Loucy (cell line): ENCODE measurements at regions not wholly inside any gene's neighbourhood (a gene's known extent, or its start where the extent isn't known, plus 50 kb on each side); places are given as distances from the start of the nearest gene placed in this dataset.

Source experiments
- H2AFZ ChIP-seq: fragments of 200-600 bp; sonication (generic); 2 replicates; pipeline ENCODE4 v1.6.0; 2016; ENCODE audit warnings: antibody characterized with exemption, mild to moderate bottlenecking, low read length, moderate library complexity
- H3F3A ChIP-seq: fragments of 200-600 bp; 2 replicates; pipeline ENCODE4 v1.6.0; 2016; ENCODE audit warnings: antibody characterized with exemption, low read depth, mild to moderate bottlenecking
- H3K27me3 ChIP-seq: fragments of 200-600 bp; sonication (generic); 2 replicates; pipeline ENCODE4 v1.6.1; 2014; ENCODE audit warnings: low read length, mild to moderate bottlenecking; ENCODE audit not compliant: insufficient read depth, poor library complexity, severe bottlenecking
- H3K36me3 ChIP-seq: fragments of 200-600 bp; sonication (generic); 2 replicates; pipeline ENCODE4 v1.6.1; 2016; ENCODE audit warnings: low read length; ENCODE audit not compliant: insufficient read depth
- H3K4me1 ChIP-seq: fragments of 200-600 bp; sonication (generic); 2 replicates; pipeline ENCODE4 v1.5.1; 2014; ENCODE audit warnings: low read length, mild to moderate bottlenecking; ENCODE audit not compliant: insufficient read depth, poor library complexity, severe bottlenecking
- H3K4me2 ChIP-seq: fragments of 200-600 bp; sonication (generic); 2 replicates; pipeline ENCODE4 v1.6.0; 2014; ENCODE audit warnings: antibody characterized with exemption, low read length, low read depth, mild to moderate bottlenecking; ENCODE audit not compliant: poor library complexity, severe bottlenecking
- H3K4me3 ChIP-seq: fragments of 200-600 bp; sonication (generic); 2 replicates; pipeline ENCODE4 v1.5.1; 2014; ENCODE audit warnings: low read length, mild to moderate bottlenecking, mixed read lengths; ENCODE audit not compliant: poor library complexity, severe bottlenecking
- H3K79me2 ChIP-seq: fragments of 200-600 bp; sonication (generic); 2 replicates; pipeline ENCODE4 v1.6.1; 2014; ENCODE audit warnings: low read length; ENCODE audit not compliant: insufficient read depth
- H3K9ac ChIP-seq: fragments of 200-600 bp; sonication (generic); 2 replicates; pipeline ENCODE4 v1.6.0; 2014; ENCODE audit warnings: mild to moderate bottlenecking, low read depth, low read length, moderate library complexity; ENCODE audit not compliant: poor library complexity, severe bottlenecking
- H3K9me2 ChIP-seq: fragments of 200-600 bp; sonication (generic); replicated peaks from 2 replicates; pipeline ENCODE4 v1.6.1; 2016; ENCODE audit warnings: low read depth, low read length, mixed read lengths
- H3K9me3 ChIP-seq: fragments of 200-600 bp; sonication (generic); 2 replicates; pipeline ENCODE4 v1.6.1; 2014; ENCODE audit warnings: mild to moderate bottlenecking, antibody characterized with exemption, low read length, low read depth; ENCODE audit not compliant: insufficient read depth
- H4K20me1 ChIP-seq: fragments of 200-600 bp; sonication (generic); 2 replicates; pipeline ENCODE4 v1.6.0; 2014; ENCODE audit warnings: antibody characterized with exemption, low read length, mild to moderate bottlenecking; ENCODE audit not compliant: insufficient read depth, poor library complexity, severe bottlenecking
- CTCF ChIP-seq: fragments of 200-600 bp; sonication (generic); conservative IDR thresholded peaks from 2 replicates; pipeline ENCODE4 v1.5.1; 2014; ENCODE audit warnings: mild to moderate bottlenecking, antibody characterized with exemption, low read length
- EZH2phosphoT487 ChIP-seq: fragments of 200-600 bp; IDR thresholded peaks from 2 replicates; pipeline ENCODE4 v1.6.1; 2018; ENCODE audit warnings: antibody characterized with exemption, mild to moderate bottlenecking, moderate library complexity, borderline replicate concordance

GRCh38 chr2:14700753-14701152, 68.2 kb downstream of the LRATD1 start:
- Histone ChIP-seq H3K79me2 (no peaks in the 10 kb centered on the region), H3K4me2 (no peak overlapping the region), H3K27me3 (no peaks in the 10 kb centered on the region), H3K36me3 (no peaks in the 10 kb centered on the region), H4K20me1 (no peaks in the 10 kb centered on the region), H3K9me2 (no peaks in the 10 kb centered on the region), H3F3A (no peaks in the 10 kb centered on the region), H3K4me3 (no peak overlapping the region), H2AFZ (no peak overlapping the region), H3K9me3 (no peaks in the 10 kb centered on the region), H3K4me1 (no peaks in the 10 kb centered on the region), H3K9ac (no peak overlapping the region)
- no peak for TF ChIP-seq EZH2phosphoT487
- no peak for TF ChIP-seq CTCF

GRCh38 chr2:14702258-14702657, 69.7 kb downstream of the LRATD1 start:
- Histone ChIP-seq H3K9me2 (no peaks in the 10 kb centered on the region), H3K36me3 (no peaks in the 10 kb centered on the region), H3K27me3 (no peaks in the 10 kb centered on the region), H4K20me1 (no peaks in the 10 kb centered on the region), H3K4me2 (no peak overlapping the region), H3K9me3 (no peaks in the 10 kb centered on the region), H3K79me2 (no peaks in the 10 kb centered on the region), H3K9ac (no peak overlapping the region), H3K4me1 (no peaks in the 10 kb centered on the region), H3K4me3 (no peak overlapping the region), H3F3A (no peaks in the 10 kb centered on the region), H2AFZ (no peak overlapping the region)
- no peak for TF ChIP-seq CTCF

DNA sequence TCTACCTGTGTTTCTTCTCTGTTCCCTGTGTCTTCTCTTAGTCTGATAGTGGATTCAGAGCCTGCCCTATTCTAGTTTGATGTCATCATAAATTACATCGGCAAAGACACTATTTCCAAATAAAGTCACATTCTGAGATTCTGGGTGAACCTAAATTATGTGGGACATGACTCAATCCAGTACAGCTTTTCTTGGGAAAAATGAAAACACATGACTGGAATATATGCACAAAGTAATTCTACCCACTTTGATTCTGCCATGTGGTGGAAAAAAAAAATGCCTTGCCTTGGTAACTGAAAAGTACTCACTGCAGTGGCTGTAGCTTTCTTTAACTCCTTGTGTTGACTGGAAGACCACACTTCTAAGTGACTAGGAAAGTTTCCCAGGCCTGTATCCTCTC, 73.7 kb downstream of the LRATD1 start:
- Histone ChIP-seq H3K9me3 (no peaks in the 10 kb centered on the region), H2AFZ (no peak overlapping the region), H3K4me1 (no peaks in the 10 kb centered on the region), H3K4me3 (no peak overlapping the region), H3K36me3 (no peaks in the 10 kb centered on the region), H4K20me1 (no peaks in the 10 kb centered on the region), H3K27me3 (no peaks in the 10 kb centered on the region), H3K4me2 (no peak overlapping the region), H3F3A (no peaks in the 10 kb centered on the region), H3K9ac (no peak overlapping the region), H3K9me2 (no peaks in the 10 kb centered on the region), H3K79me2 (no peaks in the 10 kb centered on the region)
- no peak for TF ChIP-seq CTCF
- no peak for TF ChIP-seq EZH2phosphoT487
